WTC11 (cell line): ENCODE measurements at regions not wholly inside any gene's neighbourhood (a gene's known extent, or its start where the extent isn't known, plus 50 kb on each side); places are given as distances from the start of the nearest gene placed in this dataset.

Experiments
- ELF4 ChIP-seq: sonication (generic); formaldehyde crosslinking; IDR thresholded peaks from 2 replicates; pipeline ENCODE4 v1.8.1; 2022; ENCODE audit warnings: low read depth, mild to moderate bottlenecking, moderate library complexity, missing genetic modification reagents
- ETV6 ChIP-seq: sonication (generic); formaldehyde crosslinking; IDR thresholded peaks from 2 replicates; pipeline ENCODE4 v1.8.1; 2022; ENCODE audit warnings: mild to moderate bottlenecking, missing genetic modification reagents
- FOXK1 ChIP-seq: sonication (generic); formaldehyde crosslinking; IDR thresholded peaks from 2 replicates; pipeline ENCODE4 v1.8.0; 2022; ENCODE audit warnings: mild to moderate bottlenecking, moderate library complexity, missing genetic modification reagents
- IRF2 ChIP-seq: sonication (generic); formaldehyde crosslinking; IDR thresholded peaks from 2 replicates; pipeline ENCODE4 v1.8.0; 2022; ENCODE audit warnings: low read depth, missing genetic modification reagents, borderline replicate concordance
- JUN ChIP-seq: sonication (generic); formaldehyde crosslinking; IDR thresholded peaks from 2 replicates; pipeline ENCODE4 v1.8.0; 2023; ENCODE audit warnings: mild to moderate bottlenecking, missing genetic modification reagents
- KAT7 ChIP-seq: sonication (generic); formaldehyde crosslinking; IDR thresholded peaks from 2 replicates; pipeline ENCODE4 v1.8.1; 2023; ENCODE audit warnings: missing genetic modification reagents, mild to moderate bottlenecking, borderline replicate concordance
- RELA ChIP-seq: sonication (generic); formaldehyde crosslinking; IDR thresholded peaks from 2 replicates; pipeline ENCODE4 v1.8.1; 2022; ENCODE audit warnings: missing genetic modification reagents, mild to moderate bottlenecking, borderline replicate concordance
- ZNF138 ChIP-seq: sonication (generic); formaldehyde crosslinking; conservative IDR thresholded peaks from 2 replicates; pipeline ENCODE4 v1.8.1; 2022; ENCODE audit warnings: mild to moderate bottlenecking, moderate library complexity, missing genetic modification reagents
- TF ChIP-seq, protein P1 (sequence below): fragments of 200-600 bp; IDR thresholded peaks from 2 replicates; pipeline ENCODE4 v1.8.0; 2022; ENCODE audit warnings: antibody characterized with exemption
- TF ChIP-seq, protein P2 (sequence below): sonication (generic); formaldehyde crosslinking; IDR thresholded peaks from 2 replicates; pipeline ENCODE4 v1.8.0; 2022; ENCODE audit warnings: mild to moderate bottlenecking, missing genetic modification reagents
- TF ChIP-seq, protein P3 (sequence below): sonication (generic); formaldehyde crosslinking; IDR thresholded peaks from 2 replicates; pipeline ENCODE4 v1.8.1; 2022; ENCODE audit warnings: low read depth, missing genetic modification reagents, borderline replicate concordance
- TF ChIP-seq, protein P4 (sequence below): sonication (generic); formaldehyde crosslinking; IDR thresholded peaks from 2 replicates; pipeline ENCODE4 v1.8.1; 2023; ENCODE audit warnings: mild to moderate bottlenecking, missing genetic modification reagents, moderate library complexity
- TF ChIP-seq, protein P5 (sequence below): sonication (generic); formaldehyde crosslinking; IDR thresholded peaks from 2 replicates; pipeline ENCODE4 v1.8.1; 2022; ENCODE audit warnings: low read depth, mild to moderate bottlenecking, moderate library complexity, missing genetic modification reagents, borderline replicate concordance
- TF ChIP-seq, protein P6 (sequence below): sonication (generic); formaldehyde crosslinking; IDR thresholded peaks from 2 replicates; pipeline ENCODE4 v1.8.0; 2022; ENCODE audit warnings: mild to moderate bottlenecking, missing genetic modification reagents

DNA sequence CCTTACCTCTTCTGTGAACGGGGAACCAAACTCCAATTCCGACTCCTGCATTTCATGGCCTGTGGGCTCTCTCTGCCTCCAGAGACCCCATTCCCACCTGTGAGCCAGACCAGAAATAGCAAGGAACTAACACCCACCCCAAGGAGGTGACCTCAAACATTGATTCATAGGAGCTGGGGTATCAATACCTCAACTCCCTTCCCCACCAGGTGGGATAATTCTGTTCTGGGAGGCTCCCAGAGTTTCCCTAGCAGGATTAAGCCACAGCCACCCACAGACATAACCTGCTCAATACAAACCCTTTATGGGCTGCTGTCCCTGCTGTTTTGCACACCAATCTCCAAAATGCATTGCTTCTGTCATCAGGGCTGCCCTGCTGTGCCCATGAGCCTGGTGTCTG is 59.6 kb upstream of the FOXF1 start:
- TF ChIP-seq KAT7 (CRISPR knock-in tag) (no peak), JUN (CRISPR knock-in tag) (no peak), ETV6 (no peak), ZNF138 (CRISPR knock-in tag) (no peak), FOXK1 (CRISPR knock-in tag) (no peak), RELA (no peak), ELF4 (CRISPR knock-in tag) (no peak), IRF2 (CRISPR knock-in tag) (no peak)
- TF ChIP-seq, protein P1, sequence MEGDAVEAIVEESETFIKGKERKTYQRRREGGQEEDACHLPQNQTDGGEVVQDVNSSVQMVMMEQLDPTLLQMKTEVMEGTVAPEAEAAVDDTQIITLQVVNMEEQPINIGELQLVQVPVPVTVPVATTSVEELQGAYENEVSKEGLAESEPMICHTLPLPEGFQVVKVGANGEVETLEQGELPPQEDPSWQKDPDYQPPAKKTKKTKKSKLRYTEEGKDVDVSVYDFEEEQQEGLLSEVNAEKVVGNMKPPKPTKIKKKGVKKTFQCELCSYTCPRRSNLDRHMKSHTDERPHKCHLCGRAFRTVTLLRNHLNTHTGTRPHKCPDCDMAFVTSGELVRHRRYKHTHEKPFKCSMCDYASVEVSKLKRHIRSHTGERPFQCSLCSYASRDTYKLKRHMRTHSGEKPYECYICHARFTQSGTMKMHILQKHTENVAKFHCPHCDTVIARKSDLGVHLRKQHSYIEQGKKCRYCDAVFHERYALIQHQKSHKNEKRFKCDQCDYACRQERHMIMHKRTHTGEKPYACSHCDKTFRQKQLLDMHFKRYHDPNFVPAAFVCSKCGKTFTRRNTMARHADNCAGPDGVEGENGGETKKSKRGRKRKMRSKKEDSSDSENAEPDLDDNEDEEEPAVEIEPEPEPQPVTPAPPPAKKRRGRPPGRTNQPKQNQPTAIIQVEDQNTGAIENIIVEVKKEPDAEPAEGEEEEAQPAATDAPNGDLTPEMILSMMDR = no peak
- TF ChIP-seq, protein P2, sequence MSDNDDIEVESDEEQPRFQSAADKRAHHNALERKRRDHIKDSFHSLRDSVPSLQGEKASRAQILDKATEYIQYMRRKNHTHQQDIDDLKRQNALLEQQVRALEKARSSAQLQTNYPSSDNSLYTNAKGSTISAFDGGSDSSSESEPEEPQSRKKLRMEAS = no peak
- TF ChIP-seq, protein P3, sequence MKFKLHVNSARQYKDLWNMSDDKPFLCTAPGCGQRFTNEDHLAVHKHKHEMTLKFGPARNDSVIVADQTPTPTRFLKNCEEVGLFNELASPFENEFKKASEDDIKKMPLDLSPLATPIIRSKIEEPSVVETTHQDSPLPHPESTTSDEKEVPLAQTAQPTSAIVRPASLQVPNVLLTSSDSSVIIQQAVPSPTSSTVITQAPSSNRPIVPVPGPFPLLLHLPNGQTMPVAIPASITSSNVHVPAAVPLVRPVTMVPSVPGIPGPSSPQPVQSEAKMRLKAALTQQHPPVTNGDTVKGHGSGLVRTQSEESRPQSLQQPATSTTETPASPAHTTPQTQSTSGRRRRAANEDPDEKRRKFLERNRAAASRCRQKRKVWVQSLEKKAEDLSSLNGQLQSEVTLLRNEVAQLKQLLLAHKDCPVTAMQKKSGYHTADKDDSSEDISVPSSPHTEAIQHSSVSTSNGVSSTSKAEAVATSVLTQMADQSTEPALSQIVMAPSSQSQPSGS (CRISPR knock-in tag) = no peak
- TF ChIP-seq, protein P4, sequence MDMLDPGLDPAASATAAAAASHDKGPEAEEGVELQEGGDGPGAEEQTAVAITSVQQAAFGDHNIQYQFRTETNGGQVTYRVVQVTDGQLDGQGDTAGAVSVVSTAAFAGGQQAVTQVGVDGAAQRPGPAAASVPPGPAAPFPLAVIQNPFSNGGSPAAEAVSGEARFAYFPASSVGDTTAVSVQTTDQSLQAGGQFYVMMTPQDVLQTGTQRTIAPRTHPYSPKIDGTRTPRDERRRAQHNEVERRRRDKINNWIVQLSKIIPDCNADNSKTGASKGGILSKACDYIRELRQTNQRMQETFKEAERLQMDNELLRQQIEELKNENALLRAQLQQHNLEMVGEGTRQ (CRISPR knock-in tag) = no peak
- TF ChIP-seq, protein P5, sequence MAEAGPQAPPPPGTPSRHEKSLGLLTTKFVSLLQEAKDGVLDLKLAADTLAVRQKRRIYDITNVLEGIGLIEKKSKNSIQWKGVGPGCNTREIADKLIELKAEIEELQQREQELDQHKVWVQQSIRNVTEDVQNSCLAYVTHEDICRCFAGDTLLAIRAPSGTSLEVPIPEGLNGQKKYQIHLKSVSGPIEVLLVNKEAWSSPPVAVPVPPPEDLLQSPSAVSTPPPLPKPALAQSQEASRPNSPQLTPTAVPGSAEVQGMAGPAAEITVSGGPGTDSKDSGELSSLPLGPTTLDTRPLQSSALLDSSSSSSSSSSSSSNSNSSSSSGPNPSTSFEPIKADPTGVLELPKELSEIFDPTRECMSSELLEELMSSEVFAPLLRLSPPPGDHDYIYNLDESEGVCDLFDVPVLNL (CRISPR knock-in tag) = no peak
- TF ChIP-seq, protein P6, sequence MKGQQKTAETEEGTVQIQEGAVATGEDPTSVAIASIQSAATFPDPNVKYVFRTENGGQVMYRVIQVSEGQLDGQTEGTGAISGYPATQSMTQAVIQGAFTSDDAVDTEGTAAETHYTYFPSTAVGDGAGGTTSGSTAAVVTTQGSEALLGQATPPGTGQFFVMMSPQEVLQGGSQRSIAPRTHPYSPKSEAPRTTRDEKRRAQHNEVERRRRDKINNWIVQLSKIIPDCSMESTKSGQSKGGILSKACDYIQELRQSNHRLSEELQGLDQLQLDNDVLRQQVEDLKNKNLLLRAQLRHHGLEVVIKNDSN (CRISPR knock-in tag) = no peak
